Psoas muscle (tissue), 7 donors: ENCODE measurements at regions not wholly inside any gene's neighbourhood (a gene's known extent, or its start where the extent isn't known, plus 50 kb on each side); places are given as distances from the start of the nearest gene placed in this dataset.

Experiments used
- ATAC-seq, 4 donors: fragments of 200-7000 bp; cut with Tn5 transposase; one replicate each; pipeline ENCODE4 v1.9.1; 2020; ENCODE audit warnings: moderate library complexity in 3 of 4, mild to moderate bottlenecking in 2 of 4
- DNase-seq, 2 donors: peaks; one replicate each; pipeline ENCODE4 v3.0.0-alpha.2; 2020
- H3K27ac ChIP-seq: fragments of 200-600 bp; one replicate; pipeline ENCODE4 v1.8.0; 2022
- H3K27me3 ChIP-seq, 3 donors: fragments of 200-600 bp in 1 of 3; one replicate each; pipeline versions ENCODE4 v1.6.1 to v1.8.0; 2013 to 2022; ENCODE audit warnings: low read length in 2 of 3, mild to moderate bottlenecking in 2 of 3, moderate library complexity in 1 of 3; ENCODE audit not compliant: insufficient read depth in 3 of 3
- H3K36me3 ChIP-seq, 2 donors: fragments of 200-600 bp in 1 of 2; one replicate each; pipeline versions ENCODE4 v1.6.1 to v1.8.0; 2013 to 2022; ENCODE audit warnings: low read depth in 1 of 2, mild to moderate bottlenecking in 1 of 2, moderate library complexity in 1 of 2; ENCODE audit not compliant: insufficient read depth in 1 of 2
- H3K4me1 ChIP-seq: fragments of 200-600 bp; one replicate; pipeline ENCODE4 v1.8.0; 2022
- H3K4me3 ChIP-seq: fragments of 200-600 bp; one replicate; pipeline ENCODE4 v1.8.0; 2022; ENCODE audit warnings: mild to moderate bottlenecking
- H3K9me3 ChIP-seq: fragments of 200-600 bp; one replicate; pipeline ENCODE4 v1.8.0; 2022
- WGBS, 3 donors: extraction: QIAGEN DNeasy Blood & Tissue Kit; methylation state at CpG; one replicate each; pipeline versions ENCODE4 v1.1.6 to v1.1.7; 2013; 5-methylcytosine and 5-hydroxymethylcytosine counted together
- intact Hi-C, 2 donors: fragments of 100-400 bp; cut with DNase I; formaldehyde crosslinking; loops; one replicate each; pipeline versions ENCODE4 v1.11.0 to v1.14.2; 2022
- TF ChIP-seq, protein P1 (sequence below): fragments of 200-600 bp; IDR thresholded peaks from one replicate; pipeline ENCODE4 v1.8.0; 2022; ENCODE audit warnings: antibody characterized with exemption
- donor health status: healthy with polysubstance abuse.
- donor health status: DM: no; HTN: no; CAD: no; lungs with moderate emphysema.
- donor health status: Bipolar disorder and iron deficiency.
- donor health status: healthy.
- donor health status: DM: yes; HTN: yes; CAD: no.
- donor health status: DM: no; HTN: no; CAD: no.
- donor health status: DM: yes; HTN: yes; CAD: no.

DNA sequence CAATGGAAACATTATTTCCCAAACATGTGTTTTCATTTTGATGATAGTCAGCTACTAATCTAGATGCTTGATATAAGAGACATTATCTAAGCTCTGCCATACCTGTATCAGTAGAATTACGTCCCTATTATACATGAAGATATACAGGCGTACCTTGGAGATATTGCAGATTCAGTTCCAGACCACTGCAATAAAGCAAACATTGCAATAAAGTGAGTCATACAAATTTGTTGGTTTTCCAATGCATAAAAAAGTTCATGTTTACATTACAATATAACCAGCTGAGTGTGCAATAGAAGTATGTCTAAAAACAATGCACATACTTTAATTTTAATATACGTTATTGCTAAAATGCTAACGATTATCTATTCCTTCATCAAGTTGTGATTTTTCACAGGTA, 236.0 kb upstream of the ZNF717 start:
- H3K4me1 ChIP-seq: no peaks in the 10 kb centered on the region
- intact Hi-C loops: no loop called here
- no peaks in the 10 kb centered on the region for H3K27me3 ChIP-seq
- H3K36me3 ChIP-seq: no peaks in the 10 kb centered on the region
- H3K27ac ChIP-seq: no peak overlapping the region
- no peaks in the 10 kb centered on the region for H3K9me3 ChIP-seq
- TF ChIP-seq, protein P1, sequence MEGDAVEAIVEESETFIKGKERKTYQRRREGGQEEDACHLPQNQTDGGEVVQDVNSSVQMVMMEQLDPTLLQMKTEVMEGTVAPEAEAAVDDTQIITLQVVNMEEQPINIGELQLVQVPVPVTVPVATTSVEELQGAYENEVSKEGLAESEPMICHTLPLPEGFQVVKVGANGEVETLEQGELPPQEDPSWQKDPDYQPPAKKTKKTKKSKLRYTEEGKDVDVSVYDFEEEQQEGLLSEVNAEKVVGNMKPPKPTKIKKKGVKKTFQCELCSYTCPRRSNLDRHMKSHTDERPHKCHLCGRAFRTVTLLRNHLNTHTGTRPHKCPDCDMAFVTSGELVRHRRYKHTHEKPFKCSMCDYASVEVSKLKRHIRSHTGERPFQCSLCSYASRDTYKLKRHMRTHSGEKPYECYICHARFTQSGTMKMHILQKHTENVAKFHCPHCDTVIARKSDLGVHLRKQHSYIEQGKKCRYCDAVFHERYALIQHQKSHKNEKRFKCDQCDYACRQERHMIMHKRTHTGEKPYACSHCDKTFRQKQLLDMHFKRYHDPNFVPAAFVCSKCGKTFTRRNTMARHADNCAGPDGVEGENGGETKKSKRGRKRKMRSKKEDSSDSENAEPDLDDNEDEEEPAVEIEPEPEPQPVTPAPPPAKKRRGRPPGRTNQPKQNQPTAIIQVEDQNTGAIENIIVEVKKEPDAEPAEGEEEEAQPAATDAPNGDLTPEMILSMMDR: no peak
- no peak overlapping the region for H3K4me3 ChIP-seq
- ATAC-seq: no peak
- WGBS, 3 donors: 77 to 90% (median 85%) methylated on average over 4 of the region's 4 CpGs
- no peak for DNase-seq

GRCh38 chr3:76024640-76025039, 239.3 kb upstream of the ZNF717 start:
- Histone ChIP-seq H3K27ac (no peak overlapping the region), H3K4me1 (no peaks in the 10 kb centered on the region), H3K9me3 (no peaks in the 10 kb centered on the region), H3K4me3 (no peak overlapping the region), H3K27me3 (no peaks in the 10 kb centered on the region), H3K36me3 (no peaks in the 10 kb centered on the region)
- TF ChIP-seq, protein P1: no peak
- ATAC-seq: no peak
- intact Hi-C loops: no loop called here
- DNase-seq: no peak
- 40 to 56% (median 41%) methylated on average over 2 of the region's 2 CpGs for WGBS, 3 donors

GRCh38 chr3:76025561-76025960, 240.2 kb upstream of the ZNF717 start:
- Histone ChIP-seq H3K27ac (no peak overlapping the region), H3K9me3 (no peaks in the 10 kb centered on the region), H3K36me3 (no peaks in the 10 kb centered on the region), H3K4me1 (no peaks in the 10 kb centered on the region), H3K4me3 (no peak overlapping the region), H3K27me3 (no peaks in the 10 kb centered on the region)
- ATAC-seq: no peak
- 40 to 91% (median 44%) methylated on average over 1 of the region's 1 CpG for WGBS, 3 donors
- DNase-seq: no peak
- intact Hi-C loops: no loop called here
- TF ChIP-seq, protein P1: no peak

- no peaks in the 10 kb centered on the region for H3K9me3 ChIP-seq
- no peak overlapping the region for H3K27ac ChIP-seq
- no peaks in the 10 kb centered on the region for H3K4me1 ChIP-seq
- TF ChIP-seq, protein P1: no peak
- H3K27me3 ChIP-seq: no peaks in the 10 kb centered on the region
- H3K4me3 ChIP-seq: no peak overlapping the region
- DNase-seq (no peak), ATAC-seq (no peak)
- intact Hi-C loops: no loop called here
- no peaks in the 10 kb centered on the region for H3K36me3 ChIP-seq
Measured at GRCh38 chr3:76026379-76026778, 241.0 kb upstream of the ZNF717 start.

- intact Hi-C loops: no loop called here
- TF ChIP-seq, protein P1: no peak
- Histone ChIP-seq H3K27ac (no peak overlapping the region), H3K36me3 (no peaks in the 10 kb centered on the region), H3K27me3 (no peaks in the 10 kb centered on the region), H3K9me3 (no peaks in the 10 kb centered on the region), H3K4me1 (no peaks in the 10 kb centered on the region), H3K4me3 (no peak overlapping the region)
- ATAC-seq (no peak), DNase-seq (no peak)
Measured at GRCh38 chr3:76028774-76029173, 243.4 kb upstream of the ZNF717 start.
